SKM-1 (cell line): ENCODE measurements at regions not wholly inside any gene's neighbourhood (a gene's known extent, or its start where the extent isn't known, plus 50 kb on each side); places are given as distances from the start of the nearest gene placed in this dataset.

ENCODE experiments used
- DNase-seq: peaks from one replicate; lab custom pipeline; 2025; ENCODE audit not compliant: unreplicated experiment; lab: John Stamatoyannopoulos, UW

- DNase-seq: no peak
Measured at GRCh38 chr11:127199306-127199801, 198.8 kb upstream of the KIRREL3 start.

GRCh38 chr11:127195501-127196120 lies 195.0 kb upstream of the KIRREL3 start:
- no peak for DNase-seq

GRCh38 chr11:127194521-127194920 lies 194.0 kb upstream of the KIRREL3 start:
- DNase-seq: no peak

- DNase-seq: no peak
Measured at GRCh38 chr11:127193950-127194349, 193.4 kb upstream of the KIRREL3 start.

GRCh38 chr11:127191689-127192088 lies 191.1 kb upstream of the KIRREL3 start:
- no peak for DNase-seq

- no peak for DNase-seq
Measured at GRCh38 chr11:127191261-127191660, 190.7 kb upstream of the KIRREL3 start.

- DNase-seq: no peak
Measured at GRCh38 chr11:127182586-127183203, 182.1 kb upstream of the KIRREL3 start.

- DNase-seq: no peak
Measured at GRCh38 chr11:127157225-127157624, 156.7 kb upstream of the KIRREL3 start.

GRCh38 chr11:127149410-127149809 lies 148.8 kb upstream of the KIRREL3 start:
- no peak for DNase-seq

GRCh38 chr11:127143251-127143650 lies 142.7 kb upstream of the KIRREL3 start:
- no peak for DNase-seq

- DNase-seq: no peak
Measured at GRCh38 chr11:127138613-127139012, 138.0 kb upstream of the KIRREL3 start.

GRCh38 chr11:127137771-127138280 lies 137.3 kb upstream of the KIRREL3 start:
- no peak for DNase-seq

GRCh38 chr11:127136438-127136837 lies 135.9 kb upstream of the KIRREL3 start:
- DNase-seq: no peak

GRCh38 chr11:127135256-127135655 lies 134.7 kb upstream of the KIRREL3 start:
- no peak for DNase-seq

- no peak for DNase-seq
Measured at GRCh38 chr11:127133061-127133460, 132.5 kb upstream of the KIRREL3 start.

- no peak for DNase-seq
Measured at GRCh38 chr11:127130321-127130720, 129.8 kb upstream of the KIRREL3 start.

GRCh38 chr11:127126986-127127385 lies 126.4 kb upstream of the KIRREL3 start:
- no peak for DNase-seq

- no peak for DNase-seq
Measured at GRCh38 chr11:127119356-127119755, 118.8 kb upstream of the KIRREL3 start.

GRCh38 chr11:127118811-127119210 lies 118.2 kb upstream of the KIRREL3 start:
- DNase-seq: no peak

GRCh38 chr11:127117231-127117739 lies 116.7 kb upstream of the KIRREL3 start:
- no peak for DNase-seq

- DNase-seq: no peak
Measured at GRCh38 chr11:127115844-127116243, 115.3 kb upstream of the KIRREL3 start.

- no peak for DNase-seq
Measured at GRCh38 chr11:127114035-127114434, 113.5 kb upstream of the KIRREL3 start.
